ENCODE measurements at regions not wholly inside any gene's neighbourhood (a gene's known extent, or its start where the extent isn't known, plus 50 kb on each side); places are given as distances from the start of the nearest gene placed in this dataset.

GRCh38 chr13:106858903-106859532 is 291.1 kb upstream of the ARGLU1 start:
- Histone ChIP-seq H3K36me3 (ENCODE audit: insufficient read depth, low read length, poor library complexity, severe bottlenecking) (no peaks in the 10 kb centered on the region), H3K27ac (ENCODE audit: low read depth, low read length, poor library complexity, severe bottlenecking) (no peak overlapping the region), H3K4me3 (ENCODE audit: low read depth, low read length, poor library complexity, severe bottlenecking) (no peak overlapping the region), H3K4me1 (ENCODE audit: insufficient read depth, low read length, poor library complexity, severe bottlenecking) (no peaks in the 10 kb centered on the region), H3K27me3 (replicated peaks; ENCODE audit: insufficient read depth, low read depth, low read length, poor library complexity) (peaks cover 7% of the 10 kb centered on the region), H3K9me3 (ENCODE audit: low read depth, low read length, poor library complexity, severe bottlenecking) (no peaks in the 10 kb centered on the region)
- intact Hi-C loops (cut with micrococcal nuclease; ENCODE audit: unreplicated experiment): no loop called here
- ChIA-PET CTCF (no interaction called here), POLR2A (ENCODE audit: low non-redundant PET) (no interaction called here)
- no TSS peak for BruUV-seq (replicated peaks)
- no peak for TF ChIP-seq EZH2 (IDR thresholded peaks at IDR 0.05; ENCODE audit: borderline replicate concordance, low read depth, low read length, poor library complexity, severe bottlenecking)
- TF ChIP-seq, protein P1, sequence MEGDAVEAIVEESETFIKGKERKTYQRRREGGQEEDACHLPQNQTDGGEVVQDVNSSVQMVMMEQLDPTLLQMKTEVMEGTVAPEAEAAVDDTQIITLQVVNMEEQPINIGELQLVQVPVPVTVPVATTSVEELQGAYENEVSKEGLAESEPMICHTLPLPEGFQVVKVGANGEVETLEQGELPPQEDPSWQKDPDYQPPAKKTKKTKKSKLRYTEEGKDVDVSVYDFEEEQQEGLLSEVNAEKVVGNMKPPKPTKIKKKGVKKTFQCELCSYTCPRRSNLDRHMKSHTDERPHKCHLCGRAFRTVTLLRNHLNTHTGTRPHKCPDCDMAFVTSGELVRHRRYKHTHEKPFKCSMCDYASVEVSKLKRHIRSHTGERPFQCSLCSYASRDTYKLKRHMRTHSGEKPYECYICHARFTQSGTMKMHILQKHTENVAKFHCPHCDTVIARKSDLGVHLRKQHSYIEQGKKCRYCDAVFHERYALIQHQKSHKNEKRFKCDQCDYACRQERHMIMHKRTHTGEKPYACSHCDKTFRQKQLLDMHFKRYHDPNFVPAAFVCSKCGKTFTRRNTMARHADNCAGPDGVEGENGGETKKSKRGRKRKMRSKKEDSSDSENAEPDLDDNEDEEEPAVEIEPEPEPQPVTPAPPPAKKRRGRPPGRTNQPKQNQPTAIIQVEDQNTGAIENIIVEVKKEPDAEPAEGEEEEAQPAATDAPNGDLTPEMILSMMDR (conservative IDR thresholded peaks at IDR 0.05; ENCODE audit: low read depth, low read length): no peak
- no peak for DNase-seq (ENCODE audit: low spot score)

- H3K36me3 ChIP-seq (ENCODE audit: insufficient read depth, low read length, poor library complexity, severe bottlenecking): no peaks in the 10 kb centered on the region
- intact Hi-C loops (cut with micrococcal nuclease; ENCODE audit: unreplicated experiment): no loop called here
- POLR2A ChIA-PET (ENCODE audit: low non-redundant PET): no interaction called here
- no peaks in the 10 kb centered on the region for H3K9me3 ChIP-seq (ENCODE audit: low read depth, low read length, poor library complexity, severe bottlenecking)
- TF ChIP-seq, protein P1 (conservative IDR thresholded peaks at IDR 0.05; ENCODE audit: low read depth, low read length): no peak
- no peak for TF ChIP-seq EZH2 (IDR thresholded peaks at IDR 0.05; ENCODE audit: borderline replicate concordance, low read depth, low read length, poor library complexity, severe bottlenecking)
- no peaks in the 10 kb centered on the region for H3K4me1 ChIP-seq (ENCODE audit: insufficient read depth, low read length, poor library complexity, severe bottlenecking)
- DNase-seq (ENCODE audit: low spot score): no peak
- BruUV-seq (replicated peaks): no TSS peak
- H3K27ac ChIP-seq (ENCODE audit: low read depth, low read length, poor library complexity, severe bottlenecking): no peak overlapping the region
- no peaks in the 10 kb centered on the region for H3K27me3 ChIP-seq (replicated peaks; ENCODE audit: insufficient read depth, low read depth, low read length, poor library complexity)
- H3K4me3 ChIP-seq (ENCODE audit: low read depth, low read length, poor library complexity, severe bottlenecking): no peak overlapping the region
- CTCF ChIA-PET: no interaction called here
Measured at GRCh38 chr13:106852436-106852835, 284.5 kb upstream of the ARGLU1 start.

DNA sequence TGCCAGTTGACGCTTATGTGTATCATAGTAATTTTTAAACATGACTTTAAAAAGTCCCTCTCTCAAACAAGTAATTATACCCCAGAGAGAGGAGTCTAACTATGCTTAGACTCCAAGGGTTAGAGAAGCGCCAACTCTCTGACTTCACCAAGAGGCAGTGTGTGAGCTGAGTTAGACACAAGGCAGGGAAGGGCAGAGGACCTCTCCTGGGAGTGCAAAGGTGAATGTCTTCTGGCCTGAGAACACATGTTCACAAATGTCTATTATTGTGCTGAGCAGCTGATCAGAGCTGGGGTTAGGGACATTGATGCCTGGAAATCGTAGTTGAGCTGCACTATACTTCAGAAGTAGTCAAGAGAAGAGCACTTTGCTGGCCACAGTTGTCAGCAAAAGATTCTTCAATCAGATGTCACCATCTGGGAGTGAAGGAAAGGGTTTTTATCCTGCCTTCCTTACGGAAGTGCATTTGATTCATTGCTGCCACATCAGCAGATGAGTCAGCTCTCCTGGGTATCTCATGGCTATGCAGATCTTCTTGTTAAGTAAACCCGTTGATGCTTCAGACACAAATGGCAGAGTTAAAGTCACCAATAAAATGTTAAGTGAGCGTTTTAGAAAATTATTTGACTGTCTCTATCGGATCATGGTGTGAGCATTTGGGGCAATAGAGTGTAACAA is 283.2 kb upstream of the ARGLU1 start:
- intact Hi-C loops (cut with micrococcal nuclease; ENCODE audit: unreplicated experiment): no loop called here
- H3K27me3 ChIP-seq (replicated peaks; ENCODE audit: insufficient read depth, low read depth, low read length, poor library complexity): no peaks in the 10 kb centered on the region
- no peaks in the 10 kb centered on the region for H3K4me1 ChIP-seq (ENCODE audit: insufficient read depth, low read length, poor library complexity, severe bottlenecking)
- no peaks in the 10 kb centered on the region for H3K36me3 ChIP-seq (ENCODE audit: insufficient read depth, low read length, poor library complexity, severe bottlenecking)
- no peaks in the 10 kb centered on the region for H3K9me3 ChIP-seq (ENCODE audit: low read depth, low read length, poor library complexity, severe bottlenecking)
- peak; percentile 25 for DNase-seq (ENCODE audit: low spot score)
- BruUV-seq (replicated peaks): no TSS peak
- POLR2A ChIA-PET (ENCODE audit: low non-redundant PET): no interaction called here
- H3K27ac ChIP-seq (ENCODE audit: low read depth, low read length, poor library complexity, severe bottlenecking): no peak overlapping the region
- TF ChIP-seq, protein P1 (conservative IDR thresholded peaks at IDR 0.05; ENCODE audit: low read depth, low read length): no peak
- no peak for TF ChIP-seq EZH2 (IDR thresholded peaks at IDR 0.05; ENCODE audit: borderline replicate concordance, low read depth, low read length, poor library complexity, severe bottlenecking)
- CTCF ChIA-PET: no interaction called here
- H3K4me3 ChIP-seq (ENCODE audit: low read depth, low read length, poor library complexity, severe bottlenecking): no peak overlapping the region

Data from A673 (cell line).